OCI-LY7 (cell line): ENCODE measurements at regions not wholly inside any gene's neighbourhood (a gene's known extent, or its start where the extent isn't known, plus 50 kb on each side); places are given as distances from the start of the nearest gene placed in this dataset.

Experiments used
- BruUV-seq: library from RNA; stranded (reverse); fragments of 400-500 nt; replicated peaks from 2 replicates; lab custom pipeline; 2021; lab: Mats Ljungman, UMichigan
- CTCF ChIA-PET: fragments of 300-600 bp; sonication (Branson Sonifier 250); formaldehyde crosslinking; loops from one replicate; lab custom pipeline; 2022; ENCODE audit warnings: antibody characterized with exemption; ENCODE audit not compliant: unreplicated experiment; lab: Charles Lee
- POLR2A ChIA-PET: fragments of 300-600 bp; sonication (Branson Sonifier 250); formaldehyde crosslinking; loops from one replicate; lab custom pipeline; 2022; ENCODE audit warnings: antibody characterized with exemption; lab: Charles Lee
- DNase-seq: peaks from one replicate; pipeline ENCODE4 v3.0.0-alpha.2; 2015; ENCODE audit warnings: low spot score
- H2AFZ ChIP-seq: fragments of 200-600 bp; sonication (generic), shearing (Covaris generic); 2 replicates; pipeline ENCODE4 v1.6.1; 2014; ENCODE audit warnings: mild to moderate bottlenecking, antibody characterized with exemption, low read length, moderate library complexity
- H3K27ac ChIP-seq: fragments of 200-600 bp; sonication (generic); 2 replicates; pipeline ENCODE4 v1.5.1; 2014; ENCODE audit warnings: mixed run types, low read depth, mild to moderate bottlenecking, moderate library complexity, low read length, inconsistent platforms; ENCODE audit not compliant: poor library complexity, severe bottlenecking
- H3K36me3 ChIP-seq: fragments of 200-600 bp; sonication (generic); 2 replicates; pipeline ENCODE4 v1.6.1; 2014; ENCODE audit warnings: mild to moderate bottlenecking, antibody characterized with exemption, low read length, moderate library complexity, mixed read lengths; ENCODE audit not compliant: insufficient read depth
- H3K4me1 ChIP-seq: fragments of 200-600 bp; sonication (generic); 2 replicates; pipeline ENCODE4 v1.5.1; 2014; ENCODE audit warnings: mild to moderate bottlenecking, low read length; ENCODE audit not compliant: insufficient read depth, poor library complexity, severe bottlenecking
- H3K4me2 ChIP-seq: fragments of 200-600 bp; sonication (generic); 2 replicates; pipeline ENCODE4 v1.6.1; 2014; ENCODE audit warnings: mild to moderate bottlenecking, low read length
- H3K4me3 ChIP-seq: fragments of 200-600 bp; sonication (generic); 2 replicates; pipeline ENCODE4 v1.5.1; 2014; ENCODE audit warnings: mild to moderate bottlenecking, low read depth, low read length; ENCODE audit not compliant: poor library complexity, severe bottlenecking
- H3K79me2 ChIP-seq: fragments of 200-600 bp; sonication (generic); 2 replicates; pipeline ENCODE4 v1.6.1; 2016; ENCODE audit warnings: low read depth, mild to moderate bottlenecking, low read length, moderate library complexity, mixed read lengths; ENCODE audit not compliant: insufficient read depth
- H3K9me2 ChIP-seq: fragments of 200-600 bp; sonication (generic); 2 replicates; pipeline ENCODE4 v1.6.1; 2016; ENCODE audit warnings: mild to moderate bottlenecking, low read length, mixed read lengths; ENCODE audit not compliant: insufficient read depth
- H3K9me3 ChIP-seq: fragments of 200-600 bp; sonication (generic); 2 replicates; pipeline ENCODE4 v1.6.1; 2014; ENCODE audit warnings: mild to moderate bottlenecking, mixed run types, low read length, mixed read lengths
- H4K20me1 ChIP-seq: fragments of 200-600 bp; sonication (generic); 2 replicates; pipeline ENCODE4 v1.6.1; 2014; ENCODE audit warnings: mild to moderate bottlenecking, antibody characterized with exemption, low read length, moderate library complexity, mixed read lengths; ENCODE audit not compliant: insufficient read depth
- EZH2phosphoT487 ChIP-seq: fragments of 200-600 bp; sonication (generic); IDR thresholded peaks from 2 replicates; pipeline ENCODE4 v1.6.1; 2018; ENCODE audit warnings: low read depth, borderline replicate concordance, mild to moderate bottlenecking, mixed run types, antibody characterized with exemption, low read length, moderate library complexity, mixed read lengths
- intact Hi-C: fragments of 100-400 bp; cut with micrococcal nuclease; formaldehyde crosslinking; loops from one replicate; pipeline ENCODE4 v1.10.0; 2022; ENCODE audit not compliant: unreplicated experiment
- TF ChIP-seq, protein P1 (sequence below): fragments of 200-600 bp; sonication (generic); conservative IDR thresholded peaks from 2 replicates; pipeline ENCODE4 v1.5.1; 2014; ENCODE audit warnings: mild to moderate bottlenecking, antibody characterized with exemption, low read length, moderate library complexity, mixed read lengths

DNA sequence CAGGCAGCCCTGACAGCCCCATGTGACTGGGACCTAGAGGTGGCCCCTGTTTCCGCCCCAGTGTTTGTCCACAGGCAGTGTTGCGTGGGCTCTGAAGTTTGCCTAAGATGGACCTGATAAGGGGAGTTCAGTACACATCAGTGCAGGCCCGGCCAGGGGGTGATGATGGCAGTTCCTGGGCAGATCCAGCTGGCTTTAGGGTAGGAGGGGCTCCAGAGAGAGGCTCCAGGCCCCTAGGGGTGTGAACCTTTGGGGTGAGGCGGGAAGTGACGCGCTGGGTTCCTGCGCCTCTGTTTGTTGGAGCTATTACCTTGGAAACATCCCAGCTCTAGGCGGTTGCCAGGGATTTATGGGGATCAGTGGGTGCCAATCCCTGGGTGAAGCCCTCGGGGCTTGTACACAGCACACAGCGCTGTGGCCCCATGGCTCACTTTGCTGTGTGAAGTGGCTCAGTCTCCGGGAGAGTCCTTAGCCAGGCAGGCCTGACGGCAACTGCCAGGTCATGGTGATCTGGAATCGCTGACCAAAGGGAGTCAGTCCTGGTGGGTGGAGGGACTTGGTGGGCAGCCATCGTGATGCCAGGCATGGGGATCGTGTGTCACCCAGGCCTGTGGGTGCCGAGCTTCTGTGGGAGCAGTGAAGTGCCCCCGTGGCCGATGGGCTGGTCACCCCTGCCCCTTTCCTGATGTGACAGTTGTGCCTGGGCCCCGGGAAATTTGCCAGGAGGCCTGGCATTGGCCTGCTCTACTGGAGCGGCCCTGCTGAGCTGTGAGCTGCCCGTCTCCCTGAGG is 146.1 kb downstream of the SEC14L1 start:
- no peak overlapping the region for H3K27ac ChIP-seq
- H2AFZ ChIP-seq = no peak overlapping the region
- no peak overlapping the region for H3K4me2 ChIP-seq
- intact Hi-C loops = no loop called here
- peaks cover 17% of the 10 kb centered on the region for H3K4me1 ChIP-seq
- no peak overlapping the region for H3K4me3 ChIP-seq
- no peaks in the 10 kb centered on the region for H3K9me3 ChIP-seq
- no peaks in the 10 kb centered on the region for H3K9me2 ChIP-seq
- H3K36me3 ChIP-seq = peaks cover 4% of the 10 kb centered on the region; the same call in 1 of the 2 replicates
- DNase-seq = no peak
- TF ChIP-seq EZH2phosphoT487 = no peak
- TF ChIP-seq, protein P1, sequence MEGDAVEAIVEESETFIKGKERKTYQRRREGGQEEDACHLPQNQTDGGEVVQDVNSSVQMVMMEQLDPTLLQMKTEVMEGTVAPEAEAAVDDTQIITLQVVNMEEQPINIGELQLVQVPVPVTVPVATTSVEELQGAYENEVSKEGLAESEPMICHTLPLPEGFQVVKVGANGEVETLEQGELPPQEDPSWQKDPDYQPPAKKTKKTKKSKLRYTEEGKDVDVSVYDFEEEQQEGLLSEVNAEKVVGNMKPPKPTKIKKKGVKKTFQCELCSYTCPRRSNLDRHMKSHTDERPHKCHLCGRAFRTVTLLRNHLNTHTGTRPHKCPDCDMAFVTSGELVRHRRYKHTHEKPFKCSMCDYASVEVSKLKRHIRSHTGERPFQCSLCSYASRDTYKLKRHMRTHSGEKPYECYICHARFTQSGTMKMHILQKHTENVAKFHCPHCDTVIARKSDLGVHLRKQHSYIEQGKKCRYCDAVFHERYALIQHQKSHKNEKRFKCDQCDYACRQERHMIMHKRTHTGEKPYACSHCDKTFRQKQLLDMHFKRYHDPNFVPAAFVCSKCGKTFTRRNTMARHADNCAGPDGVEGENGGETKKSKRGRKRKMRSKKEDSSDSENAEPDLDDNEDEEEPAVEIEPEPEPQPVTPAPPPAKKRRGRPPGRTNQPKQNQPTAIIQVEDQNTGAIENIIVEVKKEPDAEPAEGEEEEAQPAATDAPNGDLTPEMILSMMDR = no peak
- H4K20me1 ChIP-seq = 0 out of 2 replicates have a peak, but pooled peaks cover 6% of the 10 kb centered on the region
- peaks cover 29% of the 10 kb centered on the region; the same call in 1 of the 2 replicates for H3K79me2 ChIP-seq
- no TSS peak for BruUV-seq
- POLR2A ChIA-PET = no interaction called here
- CTCF ChIA-PET = no interaction called here

DNA sequence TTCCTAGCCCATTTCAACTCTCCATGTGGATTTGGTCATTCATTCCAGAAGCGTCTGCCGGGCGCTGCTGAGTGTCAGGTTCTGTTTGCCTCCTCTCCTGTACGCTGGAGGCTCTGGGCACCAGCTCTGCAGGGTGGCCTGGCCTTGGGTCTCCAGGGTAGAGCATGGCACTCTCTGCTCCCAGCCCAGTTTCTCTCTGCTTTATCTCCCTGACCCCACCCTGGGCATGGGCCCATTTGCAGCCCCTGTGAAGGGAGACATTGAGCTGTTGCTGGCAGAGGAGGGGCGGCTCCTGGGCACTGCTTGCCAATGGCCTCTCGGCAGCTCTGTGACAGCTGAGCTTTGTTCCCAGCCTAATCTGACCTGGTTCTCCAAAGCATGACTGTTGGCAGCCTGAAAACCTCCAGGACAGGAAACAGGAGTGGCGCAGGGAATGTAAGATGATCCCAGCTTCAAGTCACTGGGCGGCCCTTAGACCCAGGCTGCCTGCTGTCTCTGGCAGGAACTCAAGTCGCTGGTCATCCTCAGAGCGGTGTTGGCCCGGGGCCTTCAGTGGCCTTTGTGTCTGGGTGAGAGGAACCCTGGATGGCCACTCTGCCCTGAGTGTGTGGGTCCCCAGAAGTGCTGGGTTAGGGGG is 146.8 kb downstream of the SEC14L1 start:
- Histone ChIP-seq H3K9me2 (no peaks in the 10 kb centered on the region), H3K27ac (no peak overlapping the region), H3K4me3 (no peak overlapping the region), H3K79me2 (peaks cover 22% of the 10 kb centered on the region; the same call in 1 of the 2 replicates), H3K9me3 (no peaks in the 10 kb centered on the region), H4K20me1 (0 out of 2 replicates have a peak, but pooled peaks cover under 1% of the 10 kb centered on the region), H3K36me3 (peaks cover 4% of the 10 kb centered on the region; the same call in 1 of the 2 replicates), H2AFZ (no peak overlapping the region), H3K4me1 (peaks cover 10% of the 10 kb centered on the region), H3K4me2 (no peak overlapping the region)
- no peak for DNase-seq
- TF ChIP-seq EZH2phosphoT487 = no peak
- TF ChIP-seq, protein P1 = no peak
- BruUV-seq = no TSS peak
- POLR2A ChIA-PET = no interaction called here
- CTCF ChIA-PET = no interaction called here
- intact Hi-C loops = no loop called here

DNA sequence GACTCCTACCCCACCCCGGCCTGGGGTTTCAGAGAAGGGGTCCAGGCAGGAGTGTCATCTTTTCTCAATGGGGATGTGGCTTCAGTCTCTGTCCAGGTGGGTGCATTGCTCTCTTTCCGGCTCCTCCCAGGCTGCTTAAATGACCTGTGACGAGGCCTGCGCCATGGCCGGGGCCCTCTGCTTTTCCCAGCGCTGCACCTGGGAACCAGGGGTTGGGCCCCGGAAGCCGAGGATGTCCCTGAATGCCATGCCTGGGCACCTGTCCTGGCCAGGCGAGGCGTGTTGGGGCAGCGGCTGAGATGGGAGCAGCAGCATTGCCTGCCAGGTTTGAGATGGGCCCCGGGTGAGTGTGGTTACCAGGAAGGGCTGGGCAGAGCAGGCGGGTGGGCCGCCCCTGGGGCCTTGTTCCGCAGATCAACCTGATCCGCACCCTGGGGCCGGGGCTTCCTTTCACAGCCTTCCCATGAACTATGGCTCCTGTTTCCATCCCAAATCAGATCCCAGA is 147.4 kb downstream of the SEC14L1 start:
- BruUV-seq = no TSS peak

More for the DNA sequence above, 147.4 kb downstream of the SEC14L1 start:
- H2AFZ ChIP-seq = no peak overlapping the region
- H3K4me2 ChIP-seq = no peak overlapping the region
- H3K4me3 ChIP-seq = no peak overlapping the region
- no peaks in the 10 kb centered on the region for H3K9me2 ChIP-seq
- no peaks in the 10 kb centered on the region for H4K20me1 ChIP-seq
- peaks cover 4% of the 10 kb centered on the region for H3K4me1 ChIP-seq
- ChIA-PET POLR2A (no interaction called here), CTCF (no interaction called here)
- TF ChIP-seq, protein P1 = no peak
- no peak for DNase-seq
- intact Hi-C loops = no loop called here
- H3K9me3 ChIP-seq = no peaks in the 10 kb centered on the region
- no peak overlapping the region for H3K27ac ChIP-seq
- H3K36me3 ChIP-seq = peaks cover 4% of the 10 kb centered on the region; the same call in 1 of the 2 replicates
- peaks cover 16% of the 10 kb centered on the region; the same call in 1 of the 2 replicates for H3K79me2 ChIP-seq
